ENCODE measurements at regions not wholly inside any gene's neighbourhood (a gene's known extent, or its start where the extent isn't known, plus 50 kb on each side); places are given as distances from the start of the nearest gene placed in this dataset.

DNA sequence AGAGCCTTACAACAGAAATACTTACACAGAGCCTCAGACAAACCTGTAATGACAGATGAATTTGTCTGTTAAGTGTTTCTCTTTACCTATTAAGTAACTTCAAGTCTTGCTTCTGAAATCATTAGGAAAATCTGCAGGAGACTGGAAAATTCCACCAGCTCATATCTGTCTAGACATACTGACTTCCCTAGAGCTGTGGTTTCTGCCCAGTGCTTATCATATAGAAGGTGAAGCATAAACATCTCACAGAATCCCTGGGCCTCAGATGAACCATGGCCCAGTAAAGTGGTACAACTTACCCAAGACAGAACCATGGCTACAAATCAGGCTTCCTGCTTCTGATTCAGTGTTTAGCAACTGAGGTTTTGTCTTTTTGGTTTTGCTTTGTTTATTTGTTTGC lies 91.6 kb downstream of the EGLN3 start:
- TF ChIP-seq, protein P1, sequence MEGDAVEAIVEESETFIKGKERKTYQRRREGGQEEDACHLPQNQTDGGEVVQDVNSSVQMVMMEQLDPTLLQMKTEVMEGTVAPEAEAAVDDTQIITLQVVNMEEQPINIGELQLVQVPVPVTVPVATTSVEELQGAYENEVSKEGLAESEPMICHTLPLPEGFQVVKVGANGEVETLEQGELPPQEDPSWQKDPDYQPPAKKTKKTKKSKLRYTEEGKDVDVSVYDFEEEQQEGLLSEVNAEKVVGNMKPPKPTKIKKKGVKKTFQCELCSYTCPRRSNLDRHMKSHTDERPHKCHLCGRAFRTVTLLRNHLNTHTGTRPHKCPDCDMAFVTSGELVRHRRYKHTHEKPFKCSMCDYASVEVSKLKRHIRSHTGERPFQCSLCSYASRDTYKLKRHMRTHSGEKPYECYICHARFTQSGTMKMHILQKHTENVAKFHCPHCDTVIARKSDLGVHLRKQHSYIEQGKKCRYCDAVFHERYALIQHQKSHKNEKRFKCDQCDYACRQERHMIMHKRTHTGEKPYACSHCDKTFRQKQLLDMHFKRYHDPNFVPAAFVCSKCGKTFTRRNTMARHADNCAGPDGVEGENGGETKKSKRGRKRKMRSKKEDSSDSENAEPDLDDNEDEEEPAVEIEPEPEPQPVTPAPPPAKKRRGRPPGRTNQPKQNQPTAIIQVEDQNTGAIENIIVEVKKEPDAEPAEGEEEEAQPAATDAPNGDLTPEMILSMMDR (IDR thresholded peaks at IDR 0.05; ENCODE audit: borderline replicate concordance, extremely low read depth, low read length, poor library complexity, severe bottlenecking) = no peak
- no peak for TF ChIP-seq EZH2 (IDR thresholded peaks at IDR 0.05; ENCODE audit: borderline replicate concordance, low read depth, low read length, severe bottlenecking)
